Ishikawa (cell line): ENCODE measurements at regions not wholly inside any gene's neighbourhood (a gene's known extent, or its start where the extent isn't known, plus 50 kb on each side); places are given as distances from the start of the nearest gene placed in this dataset.

Experiments used
- CEBPB ChIP-seq: IDR thresholded peaks from 2 replicates; pipeline ENCODE4 v1.6.1; 2012
- CREB1 ChIP-seq: IDR thresholded peaks from 2 replicates; pipeline ENCODE4 v1.6.1; 2012; ENCODE audit warnings: low read depth
- EGR1 ChIP-seq: IDR thresholded peaks from 2 replicates; pipeline ENCODE4 v1.6.1; 2012
- EP300 ChIP-seq: IDR thresholded peaks from 2 replicates; pipeline ENCODE4 v1.6.1; 2012; ENCODE audit warnings: borderline replicate concordance
- FOXM1 ChIP-seq: IDR thresholded peaks from 2 replicates; pipeline ENCODE4 v1.6.1; 2012; ENCODE audit warnings: low read depth, borderline replicate concordance
- MAX ChIP-seq: IDR thresholded peaks from 2 replicates; pipeline ENCODE4 v1.6.1; 2012
- NFIC ChIP-seq: IDR thresholded peaks from 2 replicates; pipeline ENCODE4 v1.6.1; 2012
- RAD21 ChIP-seq: IDR thresholded peaks from 2 replicates; pipeline ENCODE4 v1.6.1; 2012; ENCODE audit warnings: low read depth
- REST ChIP-seq: IDR thresholded peaks from 2 replicates; pipeline ENCODE4 v1.6.1; 2012; ENCODE audit warnings: low read depth, mild to moderate bottlenecking
- TEAD4 ChIP-seq: IDR thresholded peaks from 2 replicates; pipeline ENCODE4 v1.6.1; 2012
- YY1 ChIP-seq: IDR thresholded peaks from 2 replicates; pipeline ENCODE4 v1.6.1; 2012; ENCODE audit warnings: low read depth

- TF ChIP-seq NFIC (no peak), RAD21 (no peak), YY1 (no peak), TEAD4 (no peak), CEBPB (no peak), REST (no peak), MAX (no peak), FOXM1 (no peak), EP300 (no peak), CREB1 (no peak), EGR1 (no peak)
Observed at GRCh38 chr3:72279631-72280041, 494.7 kb upstream of the PROK2 start.
